Activated CD4-positive, alpha-beta T cell treated with anti-CD3 and anti-CD28 coated beads, Interleukin-2, amount 10 ng/mL, durations not matched to agents 7 days and 5 days (primary cell): ENCODE measurements at regions not wholly inside any gene's neighbourhood (a gene's known extent, or its start where the extent isn't known, plus 50 kb on each side); places are given as distances from the start of the nearest gene placed in this dataset.

Source experiments
- CTCF ChIA-PET: fragments of 350-600 bp; sonication (Branson Sonifier 250); formaldehyde crosslinking; loops from one replicate; lab custom pipeline; 2021; ENCODE audit warnings: antibody characterized with exemption; lab: Charles Lee
- POLR2A ChIA-PET: fragments of 350-600 bp; sonication (Branson Sonifier 250); formaldehyde crosslinking; loops from one replicate; lab custom pipeline; 2021; ENCODE audit warnings: antibody characterized with exemption; lab: Charles Lee
- DNase-seq: peaks from one replicate; pipeline ENCODE4 v3.0.0-alpha.2; 2020
- H3K27ac Mint-ChIP-seq: one replicate; pipeline ENCODE4 v1.8.0; 2021; ENCODE audit warnings: mild to moderate bottlenecking, moderate library complexity, mixed read lengths
- H3K27me3 Mint-ChIP-seq: one replicate; pipeline ENCODE4 v1.8.0; 2021; ENCODE audit warnings: mixed read lengths
- H3K36me3 Mint-ChIP-seq: one replicate; pipeline ENCODE4 v1.8.0; 2021; ENCODE audit warnings: low read depth, mixed read lengths
- H3K4me1 Mint-ChIP-seq: one replicate; pipeline ENCODE4 v1.8.0; 2021; ENCODE audit warnings: mixed read lengths
- H3K4me3 Mint-ChIP-seq: one replicate; pipeline ENCODE4 v1.8.0; 2021; ENCODE audit warnings: mild to moderate bottlenecking, moderate library complexity, mixed read lengths
- H3K9me3 Mint-ChIP-seq: one replicate; pipeline ENCODE4 v1.8.0; 2021; ENCODE audit warnings: mixed read lengths

DNA sequence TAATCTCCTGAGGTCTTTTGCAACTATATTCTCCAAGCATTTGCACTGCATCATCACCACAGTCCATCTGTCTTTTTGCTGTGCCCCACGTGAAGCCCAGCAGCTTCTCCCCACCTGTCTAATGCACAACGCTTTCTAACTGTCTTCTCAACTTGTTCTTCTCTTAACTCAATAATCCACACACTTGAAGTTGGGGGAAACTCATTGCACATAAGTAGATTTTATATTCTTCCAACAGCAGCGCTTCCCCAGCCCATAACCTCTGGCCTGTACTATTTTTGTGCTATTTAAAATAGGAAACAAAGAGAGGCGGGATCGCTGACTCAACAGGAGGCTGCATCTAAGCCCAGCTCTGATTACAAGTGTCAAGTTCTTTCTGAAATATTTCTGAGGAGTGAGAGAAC lies 226.7 kb downstream of the GXYLT1 start:
- Mint-ChIP-seq H3K36me3 (no peaks in the 10 kb centered on the region), H3K4me1 (no peaks in the 10 kb centered on the region), H3K27me3 (peaks cover 18% of the 10 kb centered on the region), H3K4me3 (no peak overlapping the region), H3K9me3 (no peaks in the 10 kb centered on the region), H3K27ac (no peak overlapping the region)
- ChIA-PET CTCF (interaction anchor here (0.6 kb wide), 1 partner anchor 11 kb away, joined by 3 read pairs; no protein-coding TSS in a partner anchor), POLR2A (no interaction called here)
- no peak for DNase-seq

- no peaks in the 10 kb centered on the region for H3K36me3 Mint-ChIP-seq
- no peak overlapping the region for H3K4me3 Mint-ChIP-seq
- POLR2A ChIA-PET = no interaction called here
- CTCF ChIA-PET = no interaction called here
- no peak overlapping the region for H3K27ac Mint-ChIP-seq
- DNase-seq = no peak
- peaks cover 18% of the 10 kb centered on the region for H3K27me3 Mint-ChIP-seq
- no peaks in the 10 kb centered on the region for H3K9me3 Mint-ChIP-seq
- no peaks in the 10 kb centered on the region for H3K4me1 Mint-ChIP-seq
Measured at GRCh38 chr12:41917181-41917580, 227.5 kb downstream of the GXYLT1 start.

GRCh38 chr12:41910578-41911320 lies 233.9 kb downstream of the GXYLT1 start:
- Mint-ChIP-seq H3K27ac (no peak overlapping the region), H3K4me3 (no peak overlapping the region), H3K9me3 (no peaks in the 10 kb centered on the region), H3K27me3 (peaks cover 7% of the 10 kb centered on the region), H3K4me1 (no peaks in the 10 kb centered on the region), H3K36me3 (no peaks in the 10 kb centered on the region)
- ChIA-PET POLR2A (no interaction called here), CTCF (no interaction called here)
- DNase-seq = no peak

DNA sequence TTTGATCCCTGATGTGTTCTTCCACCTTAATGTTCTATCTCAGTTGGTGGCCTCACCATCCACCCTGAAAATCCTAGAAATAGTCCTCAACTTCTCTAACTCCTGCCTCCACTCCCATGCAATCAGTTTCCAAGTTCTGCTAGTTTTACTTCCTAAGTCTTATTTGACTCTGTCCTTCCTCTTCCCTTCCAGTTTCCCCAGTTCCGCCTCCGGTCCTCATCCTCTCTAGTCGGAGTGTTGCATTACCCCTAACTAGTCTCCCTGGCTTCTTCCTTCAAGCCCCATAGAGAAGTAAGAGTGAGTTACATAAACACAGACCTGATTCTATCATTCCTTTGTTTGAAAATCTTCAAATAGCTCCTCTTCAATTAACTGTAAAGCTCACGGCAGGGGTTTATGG lies 236.5 kb downstream of the GXYLT1 start:
- POLR2A ChIA-PET = no interaction called here
- no peaks in the 10 kb centered on the region for H3K9me3 Mint-ChIP-seq
- no peak for DNase-seq
- no peaks in the 10 kb centered on the region for H3K4me1 Mint-ChIP-seq
- no peak overlapping the region for H3K27ac Mint-ChIP-seq
- H3K27me3 Mint-ChIP-seq = peaks cover 7% of the 10 kb centered on the region
- CTCF ChIA-PET = no interaction called here
- H3K36me3 Mint-ChIP-seq = no peaks in the 10 kb centered on the region
- H3K4me3 Mint-ChIP-seq = no peak overlapping the region

GRCh38 chr12:41907550-41907949 lies 237.1 kb downstream of the GXYLT1 start:
- peaks cover 7% of the 10 kb centered on the region for H3K27me3 Mint-ChIP-seq
- CTCF ChIA-PET = no interaction called here
- POLR2A ChIA-PET = no interaction called here

DNA sequence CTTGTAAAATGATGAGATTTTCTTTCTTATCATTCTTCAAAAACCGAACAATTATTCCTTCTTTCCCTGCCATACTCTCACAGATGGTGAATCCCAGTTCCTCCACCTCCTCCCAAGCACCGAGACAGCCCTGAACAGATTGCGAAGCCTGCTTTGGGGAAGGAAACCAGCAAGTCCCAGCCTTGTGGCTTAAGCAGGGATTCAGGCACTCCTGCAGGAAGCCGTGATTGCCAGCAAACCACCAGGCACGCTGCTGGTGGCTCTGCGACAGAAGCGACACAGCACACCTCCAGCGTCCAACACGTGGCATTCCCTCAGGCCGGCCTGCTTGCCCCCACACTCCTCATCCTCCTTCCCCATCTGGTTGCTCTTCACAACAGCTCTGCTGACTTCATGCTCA lies 237.7 kb downstream of the GXYLT1 start:
- CTCF ChIA-PET = interaction anchor here (0.6 kb wide), 1 partner anchor 235 kb away, joined by 4 read pairs; no protein-coding TSS in a partner anchor
- no peaks in the 10 kb centered on the region for H3K36me3 Mint-ChIP-seq
- H3K4me3 Mint-ChIP-seq = no peak overlapping the region
- no peak for DNase-seq
- POLR2A ChIA-PET = no interaction called here
- H3K27me3 Mint-ChIP-seq = peaks cover 7% of the 10 kb centered on the region
- no peaks in the 10 kb centered on the region for H3K9me3 Mint-ChIP-seq
- H3K27ac Mint-ChIP-seq = no peak overlapping the region
- H3K4me1 Mint-ChIP-seq = no peaks in the 10 kb centered on the region

More at GRCh38 chr12:41907550-41907949, 237.1 kb downstream of the GXYLT1 start:
- no peak overlapping the region for H3K27ac Mint-ChIP-seq
- no peaks in the 10 kb centered on the region for H3K9me3 Mint-ChIP-seq
- no peak overlapping the region for H3K4me3 Mint-ChIP-seq
- no peak for DNase-seq
- no peaks in the 10 kb centered on the region for H3K4me1 Mint-ChIP-seq
- no peaks in the 10 kb centered on the region for H3K36me3 Mint-ChIP-seq

DNA sequence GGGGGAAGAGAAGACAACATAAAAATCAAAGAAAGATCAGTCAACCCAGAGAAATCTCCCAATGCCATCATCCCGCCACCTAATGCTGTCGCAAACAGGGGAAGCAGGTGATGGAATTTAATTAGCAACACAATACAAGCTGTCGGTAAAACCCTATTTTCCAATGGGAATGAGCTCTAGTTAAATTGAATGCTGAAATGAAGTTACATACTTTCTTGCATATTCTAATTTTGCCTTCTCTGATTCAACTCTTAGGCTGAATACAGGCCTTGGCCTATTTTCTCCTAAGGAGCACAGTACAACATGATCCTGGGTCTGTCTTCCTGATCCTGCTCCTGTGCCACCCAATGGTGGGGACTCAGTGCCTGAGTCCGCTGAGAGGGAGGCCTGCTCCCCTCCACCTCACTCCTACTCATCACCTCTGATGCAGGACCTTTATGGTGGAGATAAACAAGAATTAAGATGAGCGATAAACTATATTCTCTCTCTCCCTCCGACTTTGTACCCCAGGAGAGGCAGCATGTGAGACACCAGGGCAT lies 238.8 kb downstream of the GXYLT1 start:
- DNase-seq = no peak
- H3K4me1 Mint-ChIP-seq = no peaks in the 10 kb centered on the region
- no peaks in the 10 kb centered on the region for H3K9me3 Mint-ChIP-seq
- POLR2A ChIA-PET = no interaction called here
- H3K36me3 Mint-ChIP-seq = no peaks in the 10 kb centered on the region
- H3K27ac Mint-ChIP-seq = no peak overlapping the region
- peaks cover 9% of the 10 kb centered on the region for H3K27me3 Mint-ChIP-seq
- CTCF ChIA-PET = interaction anchor here (0.6 kb wide), 1 partner anchor 589 kb away, joined by 3 read pairs; no protein-coding TSS in a partner anchor
- no peak overlapping the region for H3K4me3 Mint-ChIP-seq

GRCh38 chr12:41905073-41905758 lies 239.5 kb downstream of the GXYLT1 start:
- POLR2A ChIA-PET = no interaction called here

DNA sequence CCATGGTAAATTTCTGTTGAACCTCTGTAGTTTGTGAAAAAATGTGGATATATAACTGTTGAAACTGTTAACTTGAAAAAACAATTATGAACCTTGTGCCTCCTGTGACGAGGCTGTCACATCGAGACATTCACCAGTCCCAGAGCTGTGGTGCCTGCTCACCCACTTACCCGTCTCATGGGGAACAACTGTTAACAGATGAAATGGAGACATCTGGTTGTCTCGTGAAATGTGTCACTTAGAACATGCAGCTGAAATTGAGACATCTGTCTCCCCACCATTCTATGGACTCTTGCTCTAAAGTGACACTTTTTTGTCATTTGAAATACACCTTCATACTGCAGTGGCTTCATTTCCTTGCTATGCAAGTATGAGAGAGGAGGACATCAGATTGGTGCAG lies 240.6 kb downstream of the GXYLT1 start:
- H3K4me1 Mint-ChIP-seq = no peaks in the 10 kb centered on the region

More at GRCh38 chr12:41905073-41905758, 239.5 kb downstream of the GXYLT1 start:
- Mint-ChIP-seq H3K36me3 (no peaks in the 10 kb centered on the region), H3K27ac (no peak overlapping the region), H3K4me3 (no peak overlapping the region), H3K27me3 (peaks cover 11% of the 10 kb centered on the region), H3K9me3 (no peaks in the 10 kb centered on the region), H3K4me1 (no peaks in the 10 kb centered on the region)
- no peak for DNase-seq
- CTCF ChIA-PET = no interaction called here

GRCh38 chr12:41903014-41903708 lies 241.5 kb downstream of the GXYLT1 start:
- Mint-ChIP-seq H3K36me3 (no peaks in the 10 kb centered on the region), H3K27ac (no peak overlapping the region), H3K9me3 (no peaks in the 10 kb centered on the region), H3K4me1 (no peaks in the 10 kb centered on the region), H3K4me3 (no peak overlapping the region), H3K27me3 (peaks cover 15% of the 10 kb centered on the region)
- POLR2A ChIA-PET = no interaction called here
- no peak for DNase-seq
- CTCF ChIA-PET = no interaction called here

More for the DNA sequence above, 240.6 kb downstream of the GXYLT1 start:
- peaks cover 15% of the 10 kb centered on the region for H3K27me3 Mint-ChIP-seq
- POLR2A ChIA-PET = no interaction called here
- no peaks in the 10 kb centered on the region for H3K9me3 Mint-ChIP-seq
- DNase-seq = no peak
- H3K36me3 Mint-ChIP-seq = no peaks in the 10 kb centered on the region
- H3K4me3 Mint-ChIP-seq = no peak overlapping the region
- H3K27ac Mint-ChIP-seq = no peak overlapping the region
- CTCF ChIA-PET = no interaction called here

- H3K4me3 Mint-ChIP-seq = no peak overlapping the region
- ChIA-PET CTCF (no interaction called here), POLR2A (no interaction called here)
Measured at GRCh38 chr12:41899577-41899976, 245.1 kb downstream of the GXYLT1 start.

DNA sequence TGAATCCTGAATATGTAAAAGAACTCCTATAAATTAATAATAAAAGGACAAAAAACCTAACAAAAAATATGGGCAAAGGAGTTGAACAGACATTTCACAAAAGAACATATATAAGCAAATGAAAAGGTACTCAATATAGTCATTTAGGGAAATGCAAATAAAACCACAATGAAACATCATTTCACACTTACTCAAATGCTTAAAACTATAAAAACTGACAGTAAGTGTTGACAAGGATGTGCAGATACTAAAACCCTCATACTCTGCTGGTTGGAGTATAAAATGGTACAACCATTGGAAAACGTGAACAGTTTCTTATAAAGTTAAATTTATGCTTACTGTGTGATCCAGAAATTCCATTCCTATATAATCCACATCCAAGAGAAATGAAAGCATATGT lies 247.1 kb downstream of the GXYLT1 start:
- ChIA-PET CTCF (no interaction called here), POLR2A (no interaction called here)
- Mint-ChIP-seq H3K4me3 (no peak overlapping the region), H3K27me3 (peaks cover 15% of the 10 kb centered on the region), H3K9me3 (no peaks in the 10 kb centered on the region), H3K4me1 (no peaks in the 10 kb centered on the region), H3K36me3 (no peaks in the 10 kb centered on the region), H3K27ac (no peak overlapping the region)
- DNase-seq = no peak

More at GRCh38 chr12:41899577-41899976, 245.1 kb downstream of the GXYLT1 start:
- peaks cover 13% of the 10 kb centered on the region for H3K27me3 Mint-ChIP-seq
- no peaks in the 10 kb centered on the region for H3K9me3 Mint-ChIP-seq
- no peak overlapping the region for H3K27ac Mint-ChIP-seq
- H3K4me1 Mint-ChIP-seq = no peaks in the 10 kb centered on the region
- DNase-seq = no peak
- no peaks in the 10 kb centered on the region for H3K36me3 Mint-ChIP-seq

DNA sequence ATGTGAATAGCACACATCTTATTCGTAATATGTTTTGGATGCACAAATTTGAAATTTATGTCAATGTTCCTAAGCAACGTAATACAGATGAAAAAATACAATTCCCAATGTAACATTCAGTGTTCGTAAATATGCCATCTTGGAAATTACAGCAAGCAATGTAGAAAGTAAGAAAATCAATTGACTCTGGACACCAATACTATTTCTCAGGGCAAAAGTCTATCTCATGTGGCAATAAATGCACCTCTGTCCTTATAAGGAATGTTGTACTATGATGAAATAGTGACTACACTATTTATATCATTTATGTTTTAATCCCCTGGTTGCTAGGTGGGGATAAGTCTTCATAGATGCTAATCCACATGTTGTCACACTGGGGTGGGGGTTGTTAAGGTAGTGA lies 251.2 kb downstream of the GXYLT1 start:
- peaks cover 6% of the 10 kb centered on the region for H3K27me3 Mint-ChIP-seq
- H3K9me3 Mint-ChIP-seq = no peaks in the 10 kb centered on the region
- DNase-seq = no peak
- H3K36me3 Mint-ChIP-seq = no peaks in the 10 kb centered on the region
- H3K27ac Mint-ChIP-seq = no peak overlapping the region
- H3K4me1 Mint-ChIP-seq = no peaks in the 10 kb centered on the region
- H3K4me3 Mint-ChIP-seq = no peak overlapping the region
- POLR2A ChIA-PET = no interaction called here
- CTCF ChIA-PET = interaction anchor here (1.1 kb wide), 1 partner anchor 18 kb away, joined by 3 read pairs; no protein-coding TSS in a partner anchor
